Stimulated activated CD8-positive, alpha-beta memory T cell treated with anti-CD3 and anti-CD28 coated beads, Interleukin-12 subunit alpha, Interleukin-12 subunit beta, amount 100 ng/mL, for 4 hours (primary cell): ENCODE measurements at regions not wholly inside any gene's neighbourhood (a gene's known extent, or its start where the extent isn't known, plus 50 kb on each side); places are given as distances from the start of the nearest gene placed in this dataset.
"Not testable (repeated sequence)": the region's sequence is repeated elsewhere in the genome, so short reads cannot be mapped to it uniquely, and the experiment has no call there.

Source experiments
- DNase-seq: peaks from one replicate; pipeline ENCODE4 v3.0.0-alpha.2; 2020; ENCODE audit warnings: low read depth

DNA sequence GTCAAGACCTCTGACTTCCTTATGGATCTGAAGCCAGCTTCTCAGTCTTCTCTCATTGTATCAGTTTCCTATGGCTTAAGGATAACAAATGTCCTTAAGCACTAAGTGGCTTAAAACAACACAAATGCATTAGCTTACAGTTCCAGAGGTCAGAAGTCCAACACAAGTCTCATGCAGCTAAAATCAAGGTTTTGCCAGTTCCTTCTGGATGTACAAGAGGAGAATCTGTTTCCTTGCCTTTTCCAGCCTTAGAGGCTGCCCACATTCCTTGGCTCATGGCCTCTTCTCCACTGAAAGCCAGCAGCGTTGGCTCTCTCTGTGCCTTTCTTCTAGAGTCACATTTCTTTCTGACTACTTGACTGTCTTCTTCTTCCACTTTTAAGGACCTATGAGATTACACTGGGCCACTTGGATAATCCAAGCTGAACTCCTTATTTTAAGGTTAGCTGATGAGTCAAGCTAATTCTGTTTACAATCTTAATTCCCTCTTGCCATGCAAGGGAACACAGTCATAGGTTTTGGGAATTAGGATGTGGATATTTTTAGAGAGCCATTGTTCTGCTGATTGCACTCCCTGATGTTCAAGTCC is 179.0 kb downstream of the BCAS1 start:
- no peak for DNase-seq

DNA sequence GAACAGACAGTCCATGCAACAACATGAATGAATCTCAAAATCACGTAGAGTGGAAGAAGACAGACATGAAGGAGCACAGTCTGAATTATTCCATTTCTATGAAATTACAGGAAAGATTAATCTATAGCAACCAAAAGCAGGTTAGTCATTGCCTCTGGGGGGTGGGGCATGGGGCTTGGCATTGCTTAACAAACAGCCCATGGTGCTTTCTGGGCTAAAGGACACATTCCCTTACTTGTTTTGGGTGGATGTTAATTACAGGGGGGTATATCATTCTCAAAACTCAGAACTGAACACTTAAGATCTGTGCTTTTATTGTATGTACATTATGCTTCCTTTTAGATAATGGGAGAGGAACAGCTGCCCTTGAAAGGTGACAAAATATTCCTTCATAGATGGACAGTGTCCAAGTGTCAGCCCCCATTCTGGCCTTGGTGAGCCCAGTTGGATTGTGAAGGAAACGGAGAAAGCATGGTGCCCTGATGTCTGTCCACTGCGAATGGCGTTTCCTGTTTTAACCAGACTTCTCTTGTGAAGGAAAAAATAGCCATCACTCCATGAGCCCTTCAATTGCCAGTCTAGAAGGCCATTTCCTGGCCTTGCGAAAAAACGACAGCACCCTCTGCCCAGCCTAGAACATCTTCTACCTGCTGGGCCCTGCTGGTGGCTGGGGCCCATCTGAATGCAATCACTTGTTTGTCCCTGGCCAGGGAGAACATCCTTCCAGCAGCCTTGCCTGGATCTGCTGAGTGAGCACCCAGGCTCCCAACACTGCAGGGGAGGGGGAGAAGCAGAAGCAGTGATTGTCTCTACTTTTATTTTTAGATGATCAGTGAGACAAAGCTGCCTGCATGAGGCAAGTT is 179.7 kb downstream of the BCAS1 start:
- DNase-seq = no peak

DNA sequence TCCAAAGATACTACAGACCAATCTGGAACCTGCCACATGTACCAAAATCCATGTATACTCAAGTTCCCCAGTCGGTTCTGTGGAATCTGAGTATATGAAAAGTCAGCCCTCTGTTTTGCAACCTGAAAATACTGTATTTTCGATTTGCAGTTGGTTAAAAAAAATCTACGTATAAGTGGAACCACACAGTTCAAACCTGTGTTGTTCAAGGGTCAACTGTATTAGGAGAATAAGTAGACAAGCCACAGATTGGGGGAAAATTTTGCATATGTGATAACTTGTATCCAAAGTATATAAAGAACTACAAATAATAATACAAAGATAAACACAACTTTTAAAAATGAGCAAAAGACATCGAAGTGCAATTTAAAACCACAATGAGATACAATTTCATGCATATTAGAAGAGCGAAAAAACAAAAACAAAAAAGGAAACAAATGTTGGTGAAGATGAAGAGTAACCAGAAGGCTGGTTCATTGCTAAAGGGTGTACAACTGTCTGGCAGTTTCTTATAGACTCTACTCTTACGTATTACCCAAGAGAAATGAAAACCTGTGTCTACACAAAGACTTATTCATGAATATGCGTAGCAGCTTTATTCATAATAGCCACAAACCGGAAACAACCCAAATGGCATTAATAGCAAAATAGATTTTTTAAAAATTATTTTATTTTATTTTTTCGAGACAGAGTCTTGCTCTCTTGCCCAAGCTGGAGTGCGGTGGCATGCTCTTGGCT is 180.8 kb downstream of the BCAS1 start:
- no peak for DNase-seq

DNA sequence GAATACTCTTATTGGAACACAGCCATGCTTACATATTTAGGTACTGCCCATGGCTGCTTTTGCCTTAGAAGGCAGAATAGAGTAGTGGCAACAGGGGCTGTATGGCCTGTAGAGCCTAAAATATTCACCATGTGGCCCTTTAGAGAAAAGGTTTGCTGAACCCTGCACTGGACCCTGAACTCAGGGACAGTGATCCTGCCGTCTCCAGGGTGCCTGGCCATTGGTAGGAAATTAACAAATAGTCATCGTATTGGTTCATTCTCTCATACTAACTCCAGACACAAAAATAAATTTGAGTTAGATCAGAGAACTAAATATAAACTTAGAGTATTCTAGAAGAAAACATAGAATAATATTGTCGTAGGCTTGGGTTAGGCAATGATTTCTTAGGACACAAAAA is 181.4 kb downstream of the BCAS1 start:
- no peak for DNase-seq

DNA sequence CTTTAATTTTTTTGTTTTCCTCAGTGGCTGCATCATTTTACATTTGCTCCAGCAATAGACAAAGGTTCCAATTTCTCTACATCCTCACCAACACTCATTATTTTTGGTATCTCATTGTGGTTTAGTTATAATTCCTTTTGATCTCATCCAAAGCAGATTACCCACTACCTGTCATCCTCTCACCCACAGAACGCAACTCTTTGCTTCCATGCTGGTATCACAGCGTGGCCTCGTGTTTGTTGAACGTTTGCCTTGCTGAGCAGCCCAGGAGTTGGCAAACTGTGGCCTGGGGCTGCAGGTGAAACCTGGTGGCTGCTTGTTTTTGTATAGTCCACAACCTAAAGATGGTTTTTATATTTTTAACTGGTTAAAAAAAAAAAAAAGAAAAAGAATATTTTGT is 181.9 kb downstream of the BCAS1 start:
- DNase-seq = no peak

DNA sequence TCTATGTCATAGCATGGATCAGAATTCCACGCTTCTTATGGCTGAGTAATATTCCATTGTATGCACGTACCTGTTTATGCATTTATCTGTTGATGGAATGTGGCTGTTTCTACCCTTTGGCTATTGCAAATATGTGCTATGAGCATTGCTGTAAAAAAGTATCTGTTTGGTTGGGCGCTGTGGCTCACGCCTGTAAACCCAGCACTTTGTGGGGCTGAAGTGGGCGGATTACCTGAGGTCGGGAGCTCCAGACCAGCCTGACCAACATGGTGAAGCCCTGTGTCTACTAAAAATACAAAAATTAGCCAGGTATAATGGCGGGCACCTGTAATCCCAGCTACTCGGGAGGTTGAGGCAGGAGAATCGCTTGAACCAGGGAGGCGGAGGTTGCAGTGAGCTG is 182.4 kb downstream of the BCAS1 start:
- no peak for DNase-seq

DNA sequence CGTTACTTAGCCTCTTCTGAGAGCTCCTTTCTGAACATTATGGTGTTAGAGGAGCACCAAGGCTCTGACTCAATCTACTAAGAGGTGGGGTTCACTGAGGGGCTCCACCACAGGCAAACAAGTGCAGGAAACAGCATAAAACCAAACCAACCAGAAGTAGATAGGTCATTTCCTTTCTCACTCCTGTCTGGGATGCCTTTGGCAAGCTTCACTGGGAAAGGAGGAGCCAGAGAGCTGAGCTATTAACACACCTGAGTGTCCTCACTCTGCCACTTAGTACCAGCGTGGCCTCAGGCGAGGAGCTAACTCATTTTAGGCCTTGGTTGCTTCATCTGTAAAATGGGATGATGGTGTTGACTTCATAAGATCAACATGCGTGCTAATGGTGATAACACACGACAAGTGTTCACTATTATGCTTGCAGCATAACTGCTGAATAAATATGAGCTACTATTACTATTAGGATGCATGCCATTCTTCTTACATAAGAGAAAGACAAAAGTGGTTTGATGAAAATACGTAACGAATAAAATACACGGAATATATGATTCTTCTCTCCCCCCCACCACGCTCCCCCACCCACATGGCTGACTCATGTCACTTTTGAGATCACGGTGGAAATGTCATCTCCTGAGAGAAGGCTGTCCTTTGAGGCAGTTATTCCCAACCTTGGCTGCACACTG is 185.4 kb downstream of the BCAS1 start:
- DNase-seq = peak; percentile 48

DNA sequence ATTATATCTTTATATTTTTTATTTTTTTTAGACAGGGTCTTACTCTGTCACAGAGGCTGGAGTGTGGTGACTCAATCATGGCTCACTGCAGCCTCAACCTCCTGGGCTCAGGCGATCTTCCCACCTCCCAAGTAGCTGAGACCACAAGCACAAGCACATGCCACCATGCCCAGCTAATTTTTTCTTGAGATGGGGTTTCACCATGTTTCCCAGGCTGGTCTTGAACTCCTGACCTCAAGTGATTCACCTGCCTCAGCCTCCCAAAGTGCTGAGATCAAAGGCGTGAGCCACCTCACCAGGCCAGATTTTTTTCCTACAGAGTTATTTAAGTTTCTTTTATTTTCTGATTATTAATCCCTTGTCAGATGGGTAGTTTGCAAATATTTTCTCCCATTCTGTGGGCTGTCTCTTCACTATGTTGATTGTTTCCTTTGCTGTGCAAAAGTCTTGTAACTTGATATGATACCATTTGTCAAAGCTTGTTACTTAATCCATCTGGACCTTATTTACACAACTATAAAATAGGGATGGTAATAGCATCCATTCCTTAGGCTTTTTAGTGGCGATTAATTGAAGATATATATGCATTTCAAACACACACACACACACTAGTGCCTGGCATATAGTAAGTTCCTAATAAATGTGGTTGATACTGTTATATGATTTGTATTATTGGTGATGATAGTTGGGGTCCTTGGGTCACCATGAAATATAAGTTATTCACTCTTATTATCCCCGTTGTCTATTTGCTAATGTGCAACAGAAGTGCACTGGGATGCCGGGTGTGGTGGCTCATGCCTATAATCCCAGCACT is 187.1 kb downstream of the BCAS1 start:
- DNase-seq = no peak

DNA sequence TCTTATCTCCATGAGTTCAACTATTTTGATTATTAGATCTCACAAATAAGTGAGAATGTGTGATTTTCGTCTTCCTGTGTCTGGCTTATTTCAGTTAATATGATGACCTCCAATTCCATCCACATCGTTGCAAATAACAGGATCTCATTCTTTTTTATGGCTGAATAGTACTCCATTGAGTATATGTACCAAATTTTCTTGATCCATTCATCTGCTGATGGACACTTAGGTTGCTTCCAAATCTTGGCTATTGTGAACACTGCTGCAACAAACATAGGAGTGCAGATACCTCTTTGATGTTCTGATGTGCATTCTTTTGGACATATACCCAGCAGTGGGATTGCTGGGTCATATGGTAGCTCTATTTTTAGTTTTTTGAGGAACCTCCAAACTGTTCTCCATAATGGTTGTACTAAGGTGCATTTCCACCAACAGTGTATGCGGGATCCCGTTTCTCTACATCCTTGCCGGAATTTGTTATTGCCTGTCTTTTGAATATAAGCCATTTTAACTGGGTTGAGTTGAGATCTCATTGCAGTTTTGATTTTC is 187.9 kb downstream of the BCAS1 start:
- not testable (repeated sequence) for DNase-seq

DNA sequence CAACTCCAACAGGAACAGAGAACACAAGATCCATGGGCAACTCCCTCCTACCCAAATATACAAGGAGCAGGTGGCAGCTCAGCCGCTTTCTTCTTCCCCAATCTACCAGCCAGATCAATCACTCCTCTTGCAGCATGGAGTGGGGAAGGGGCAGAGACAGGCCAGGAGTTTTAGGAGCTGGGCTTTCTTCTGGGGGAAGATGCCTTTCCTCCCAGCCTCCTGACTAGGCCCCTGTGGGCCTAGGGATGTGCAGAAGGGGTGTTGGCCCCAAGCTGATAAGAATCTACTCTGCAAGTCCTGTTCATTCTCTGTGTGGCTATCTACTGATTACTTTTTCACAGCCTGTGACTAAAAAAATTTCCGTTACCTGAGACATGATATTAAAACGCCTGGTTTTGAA is 189.0 kb downstream of the BCAS1 start:
- DNase-seq = no peak

DNA sequence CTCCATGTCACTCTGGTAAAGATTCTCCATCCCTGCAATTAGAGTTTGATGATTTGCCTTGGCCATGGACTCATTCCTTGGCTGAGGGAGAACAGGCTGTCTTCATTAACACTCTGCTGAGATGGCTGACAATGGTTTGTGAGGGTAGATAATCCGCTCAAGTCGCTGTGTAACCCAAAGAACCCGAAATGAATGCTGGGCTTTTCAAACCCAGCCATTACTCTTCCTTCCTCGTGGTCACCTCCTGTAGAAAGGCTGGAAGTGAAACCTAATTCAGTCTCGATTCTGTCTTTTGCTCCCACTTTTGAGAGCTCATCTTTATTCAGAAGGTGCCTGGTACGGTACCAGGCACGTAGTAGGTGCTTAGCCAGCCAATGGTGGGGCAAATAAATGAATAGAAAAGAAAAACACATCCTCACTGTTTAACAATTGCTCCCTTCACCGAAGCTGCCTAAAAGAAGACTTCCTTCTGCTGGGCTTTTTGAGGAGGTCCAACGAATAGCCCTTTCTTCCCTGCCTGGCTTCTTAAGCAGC is 190.2 kb downstream of the BCAS1 start:
- DNase-seq = no peak

DNA sequence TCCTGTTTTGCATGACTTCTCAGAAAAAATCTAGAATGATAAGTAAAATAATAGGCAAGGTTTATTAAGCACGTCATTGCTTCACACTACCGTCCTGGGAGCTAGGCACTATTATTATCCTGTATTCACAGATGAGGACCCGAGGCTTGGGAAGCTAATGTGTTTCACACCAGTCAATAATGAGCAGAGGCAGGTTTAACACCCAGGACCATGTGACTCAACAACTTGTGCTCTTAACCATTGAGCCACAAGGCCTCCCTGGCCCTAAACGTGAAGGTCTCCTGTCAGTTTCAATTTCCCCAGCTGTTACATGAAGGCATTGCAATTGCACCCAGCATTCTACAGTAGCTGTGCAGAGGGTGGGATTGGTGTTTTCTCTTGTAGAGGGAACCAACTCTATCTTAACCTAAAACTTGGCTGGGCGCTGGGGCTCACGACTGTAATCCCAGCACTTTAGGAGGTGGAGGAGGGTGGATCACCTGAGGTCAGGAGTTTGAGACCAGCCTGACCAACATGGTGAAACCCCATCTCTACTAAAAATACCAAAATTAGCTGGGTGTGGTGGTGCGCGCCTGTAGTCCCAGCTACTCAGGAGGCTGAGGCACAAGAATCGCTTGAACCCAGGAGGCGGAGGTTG is 191.2 kb downstream of the BCAS1 start:
- DNase-seq = no peak

DNA sequence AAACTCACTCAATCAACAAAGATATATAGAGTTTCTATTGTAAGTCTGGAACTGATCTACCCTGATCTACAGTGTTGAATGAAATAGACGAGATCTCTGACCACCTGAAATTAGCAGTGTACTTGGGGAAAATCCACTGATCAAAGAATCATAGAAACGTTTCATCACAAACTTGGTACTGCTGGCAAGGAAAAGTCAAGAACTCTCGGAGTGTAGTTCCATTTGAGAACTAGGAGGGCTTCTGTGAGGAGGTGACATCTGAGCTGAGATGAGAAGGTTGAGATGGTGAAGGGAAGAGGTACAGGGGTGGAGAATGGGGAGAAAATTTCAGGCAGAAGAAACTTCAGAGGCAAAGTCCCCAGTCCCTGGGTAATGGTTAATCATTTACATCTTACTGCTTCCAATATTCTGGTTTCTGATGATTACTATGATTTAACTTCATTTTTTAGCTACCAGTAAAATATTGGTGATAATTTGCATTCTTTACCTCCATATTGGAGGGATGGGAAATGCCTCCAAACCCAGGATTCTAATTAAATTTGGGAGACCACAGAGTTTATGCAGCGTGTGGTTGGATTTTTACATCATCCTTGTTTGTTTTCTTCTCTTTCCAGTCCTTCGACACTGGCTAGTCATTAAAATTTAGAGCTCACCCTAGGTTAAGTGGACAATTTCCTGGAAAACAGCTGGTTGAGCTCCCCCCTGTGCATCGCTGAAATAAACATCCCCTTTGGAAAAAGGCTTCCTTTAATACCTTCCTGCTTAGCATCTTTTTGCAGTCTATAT is 191.9 kb downstream of the BCAS1 start:
- no peak for DNase-seq

DNA sequence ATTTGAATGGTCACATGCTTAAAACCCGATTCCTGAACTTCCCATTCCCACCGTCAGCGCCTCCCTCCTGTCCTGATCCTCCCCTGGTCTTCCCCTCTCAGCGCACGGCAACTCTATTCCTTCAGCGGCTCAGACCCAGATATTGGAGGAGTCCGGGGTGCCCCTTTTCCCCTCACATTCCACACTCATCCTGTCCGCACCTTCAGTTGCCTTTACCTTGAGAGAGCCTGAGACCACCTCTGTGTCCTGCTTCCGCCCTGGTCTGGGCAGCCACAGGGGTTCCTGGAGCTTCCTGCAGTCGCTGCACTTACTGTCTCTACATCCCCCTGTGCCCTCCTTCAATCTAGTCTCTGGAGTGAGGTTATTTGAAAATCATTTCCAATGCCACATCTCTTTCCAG is 193.4 kb downstream of the BCAS1 start:
- DNase-seq = no peak

DNA sequence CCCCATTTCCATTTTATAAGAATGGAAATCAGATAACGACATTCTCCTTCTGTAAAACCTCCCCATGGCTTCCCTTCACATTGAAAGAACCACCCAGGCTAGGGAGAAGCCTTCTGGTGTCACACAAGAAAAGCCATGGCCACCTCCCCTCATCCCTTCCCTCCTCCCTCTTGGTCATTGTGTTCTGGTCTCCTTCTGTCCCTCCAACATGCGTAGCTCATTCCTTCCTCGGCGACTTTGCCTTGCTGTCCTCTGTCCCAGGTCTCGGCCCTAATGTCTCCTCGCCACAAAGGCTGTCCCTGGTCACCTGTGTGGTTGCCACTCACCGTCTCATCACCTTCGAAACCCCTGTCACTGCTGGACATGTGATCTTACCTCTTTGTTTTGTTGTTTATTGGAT is 193.9 kb downstream of the BCAS1 start:
- DNase-seq = no peak

DNA sequence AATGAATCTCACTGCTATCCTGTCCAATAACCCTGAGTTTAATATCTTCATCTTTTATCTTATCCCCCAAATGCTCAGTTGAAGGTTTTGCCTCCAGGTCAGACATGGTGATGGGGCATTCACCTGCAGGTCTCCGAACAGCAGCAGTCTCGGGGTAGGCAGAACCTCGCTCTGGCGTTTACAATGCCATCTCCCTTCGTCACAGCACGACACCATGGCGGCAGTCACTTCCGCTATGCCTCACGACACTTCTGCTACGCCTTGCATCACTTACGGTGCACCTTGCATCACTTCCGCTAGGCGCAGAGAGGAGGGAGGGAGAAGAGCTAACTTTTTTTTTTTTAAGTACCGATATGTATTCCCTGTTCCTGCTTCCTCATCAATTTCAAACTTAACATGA is 194.9 kb downstream of the BCAS1 start:
- no peak for DNase-seq

DNA sequence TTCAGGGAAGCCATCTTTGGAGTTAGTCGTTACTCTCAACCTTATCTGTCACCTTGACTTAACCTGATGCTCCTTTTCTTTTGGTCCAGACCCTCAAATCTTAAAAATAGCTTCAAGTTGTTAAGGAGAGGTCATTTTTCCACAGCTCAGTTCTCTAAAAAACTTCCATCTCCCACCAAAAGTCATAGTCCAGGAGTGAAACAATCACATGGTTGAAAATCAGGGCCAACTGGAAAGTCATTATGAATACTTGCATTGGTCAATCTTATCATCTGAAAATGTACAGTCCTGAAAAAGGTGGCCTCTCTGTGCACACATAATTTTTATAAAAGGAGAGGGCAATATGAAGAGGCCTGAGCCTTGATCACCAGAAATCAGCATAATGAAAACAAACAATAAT is 195.7 kb downstream of the BCAS1 start:
- no peak for DNase-seq

DNA sequence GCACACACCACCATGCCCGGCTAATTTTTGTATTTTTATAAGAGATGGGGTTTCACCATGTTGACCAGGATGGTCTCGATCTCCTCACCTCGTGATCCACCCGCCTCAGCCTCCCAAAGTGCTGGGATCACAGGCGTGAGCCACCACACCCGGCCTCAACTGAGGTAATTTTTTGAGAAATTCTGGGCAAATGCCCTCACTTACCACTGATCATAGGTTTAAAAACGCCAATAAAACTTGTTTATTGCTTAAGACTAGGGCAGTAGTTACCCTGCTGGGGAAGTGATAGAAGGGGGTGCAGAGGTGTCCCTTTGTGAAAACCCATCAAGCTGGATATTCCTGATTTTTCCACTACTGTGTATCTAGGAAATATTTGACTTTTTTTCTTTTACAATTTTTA is 196.3 kb downstream of the BCAS1 start:
- DNase-seq = no peak

DNA sequence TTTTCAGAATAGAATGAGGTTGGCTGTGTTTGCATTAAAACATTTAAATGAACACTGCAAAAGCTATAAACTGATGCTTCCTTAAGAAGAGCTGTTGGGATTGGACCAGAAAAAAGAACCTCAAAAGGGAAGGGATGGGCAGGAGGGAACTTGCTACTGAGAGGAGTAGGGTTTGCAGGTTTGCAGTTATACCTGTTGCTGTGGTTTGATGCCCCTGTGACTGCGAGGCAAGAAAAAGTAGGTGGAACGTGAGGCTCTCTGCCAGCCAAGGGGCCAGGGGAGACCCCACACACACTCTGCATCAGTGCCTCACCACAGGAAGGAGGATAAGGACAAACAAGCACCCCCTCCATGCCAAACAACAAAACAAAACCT is 197.2 kb downstream of the BCAS1 start:
- no peak for DNase-seq
